ENCODE measurements at regions not wholly inside any gene's neighbourhood (a gene's known extent, or its start where the extent isn't known, plus 50 kb on each side); places are given as distances from the start of the nearest gene placed in this dataset.

DNA sequence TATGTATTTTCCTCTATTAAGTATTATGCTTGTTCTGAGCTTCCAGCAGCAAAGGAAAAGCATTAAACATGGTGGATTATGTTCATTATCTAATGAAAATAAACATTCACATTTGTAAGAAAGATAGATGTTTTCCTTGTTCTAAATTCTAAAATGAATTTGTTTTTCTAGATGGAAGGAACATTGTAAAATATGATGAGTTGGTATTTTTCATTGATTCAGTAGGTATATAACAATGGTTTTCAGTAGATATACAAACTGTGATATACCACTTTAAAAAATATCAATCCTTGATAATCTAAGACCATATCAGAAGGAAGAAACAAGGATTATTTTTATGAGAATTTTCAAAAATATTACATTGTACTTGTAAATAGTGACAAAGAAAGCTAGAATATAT, 290.6 kb upstream of the GOLIM4 start:
- DNase-seq (ENCODE audit: extremely low read depth, insufficient read length): no peak
- H3K36me3 ChIP-seq (ENCODE audit: control insufficient read depth, insufficient read depth, low read length): no peaks in the 10 kb centered on the region
- TF ChIP-seq, protein P1, sequence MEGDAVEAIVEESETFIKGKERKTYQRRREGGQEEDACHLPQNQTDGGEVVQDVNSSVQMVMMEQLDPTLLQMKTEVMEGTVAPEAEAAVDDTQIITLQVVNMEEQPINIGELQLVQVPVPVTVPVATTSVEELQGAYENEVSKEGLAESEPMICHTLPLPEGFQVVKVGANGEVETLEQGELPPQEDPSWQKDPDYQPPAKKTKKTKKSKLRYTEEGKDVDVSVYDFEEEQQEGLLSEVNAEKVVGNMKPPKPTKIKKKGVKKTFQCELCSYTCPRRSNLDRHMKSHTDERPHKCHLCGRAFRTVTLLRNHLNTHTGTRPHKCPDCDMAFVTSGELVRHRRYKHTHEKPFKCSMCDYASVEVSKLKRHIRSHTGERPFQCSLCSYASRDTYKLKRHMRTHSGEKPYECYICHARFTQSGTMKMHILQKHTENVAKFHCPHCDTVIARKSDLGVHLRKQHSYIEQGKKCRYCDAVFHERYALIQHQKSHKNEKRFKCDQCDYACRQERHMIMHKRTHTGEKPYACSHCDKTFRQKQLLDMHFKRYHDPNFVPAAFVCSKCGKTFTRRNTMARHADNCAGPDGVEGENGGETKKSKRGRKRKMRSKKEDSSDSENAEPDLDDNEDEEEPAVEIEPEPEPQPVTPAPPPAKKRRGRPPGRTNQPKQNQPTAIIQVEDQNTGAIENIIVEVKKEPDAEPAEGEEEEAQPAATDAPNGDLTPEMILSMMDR (IDR thresholded peaks at IDR 0.05; ENCODE audit: insufficient read depth, low read length, poor library complexity, severe bottlenecking): no peak
- no peaks in the 10 kb centered on the region for H3K27me3 ChIP-seq (replicated peaks; ENCODE audit: control insufficient read depth, insufficient read depth, low read length)
- no peak overlapping the region for H3K4me3 ChIP-seq (replicated peaks; ENCODE audit: low read depth, low read length)

DNA sequence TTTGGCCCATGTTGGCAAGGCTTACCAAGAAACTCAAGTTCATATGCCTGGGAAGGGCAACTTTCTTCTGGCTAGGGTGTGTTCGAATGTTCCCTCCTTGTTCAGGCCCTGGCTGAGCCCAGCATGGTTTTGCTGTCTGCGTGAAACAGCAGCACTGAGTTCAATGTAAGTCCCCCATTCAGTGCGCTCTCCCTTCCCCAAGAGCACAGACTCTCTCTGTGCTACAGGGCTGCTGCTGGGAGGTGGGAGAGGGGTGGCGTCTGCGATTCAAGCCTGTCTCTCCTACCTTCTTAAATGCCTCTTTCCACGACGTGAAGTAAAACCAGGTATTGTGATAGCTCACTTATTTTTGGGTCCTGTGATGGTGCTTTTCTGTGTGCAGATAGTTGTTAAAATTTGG, 289.3 kb upstream of the GOLIM4 start:
- DNase-seq (ENCODE audit: extremely low read depth, insufficient read length): no peak
- H3K36me3 ChIP-seq (ENCODE audit: control insufficient read depth, insufficient read depth, low read length): no peaks in the 10 kb centered on the region
- H3K27me3 ChIP-seq (replicated peaks; ENCODE audit: control insufficient read depth, insufficient read depth, low read length): no peaks in the 10 kb centered on the region
- TF ChIP-seq, protein P1 (IDR thresholded peaks at IDR 0.05; ENCODE audit: insufficient read depth, low read length, poor library complexity, severe bottlenecking): no peak
- H3K4me3 ChIP-seq (replicated peaks; ENCODE audit: low read depth, low read length): no peak overlapping the region

DNA sequence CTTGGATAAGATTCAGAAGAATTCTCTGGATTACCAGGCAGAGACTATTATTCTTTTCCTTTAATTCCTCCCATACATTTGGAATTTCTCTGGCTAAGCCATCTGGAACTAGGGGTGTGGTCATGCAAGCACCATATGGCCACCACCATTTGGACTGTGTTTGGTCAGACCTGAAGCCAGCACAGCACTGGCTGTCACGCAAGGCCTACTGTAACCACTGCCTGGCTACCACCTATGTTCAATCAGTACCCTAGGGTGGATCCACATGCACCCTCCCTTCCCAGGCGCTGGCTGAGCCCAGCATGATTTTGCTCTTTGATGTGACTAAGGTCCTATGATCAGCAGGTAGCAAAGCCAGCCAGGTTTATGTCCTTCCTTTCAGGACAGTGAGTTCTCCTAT, 287.8 kb upstream of the GOLIM4 start:
- Histone ChIP-seq H3K4me3 (replicated peaks; ENCODE audit: low read depth, low read length) (no peak overlapping the region), H3K36me3 (ENCODE audit: control insufficient read depth, insufficient read depth, low read length) (no peaks in the 10 kb centered on the region), H3K27me3 (replicated peaks; ENCODE audit: control insufficient read depth, insufficient read depth, low read length) (no peaks in the 10 kb centered on the region)
- no peak for DNase-seq (ENCODE audit: extremely low read depth, insufficient read length)
- TF ChIP-seq, protein P1 (IDR thresholded peaks at IDR 0.05; ENCODE audit: insufficient read depth, low read length, poor library complexity, severe bottlenecking): no peak

DNA sequence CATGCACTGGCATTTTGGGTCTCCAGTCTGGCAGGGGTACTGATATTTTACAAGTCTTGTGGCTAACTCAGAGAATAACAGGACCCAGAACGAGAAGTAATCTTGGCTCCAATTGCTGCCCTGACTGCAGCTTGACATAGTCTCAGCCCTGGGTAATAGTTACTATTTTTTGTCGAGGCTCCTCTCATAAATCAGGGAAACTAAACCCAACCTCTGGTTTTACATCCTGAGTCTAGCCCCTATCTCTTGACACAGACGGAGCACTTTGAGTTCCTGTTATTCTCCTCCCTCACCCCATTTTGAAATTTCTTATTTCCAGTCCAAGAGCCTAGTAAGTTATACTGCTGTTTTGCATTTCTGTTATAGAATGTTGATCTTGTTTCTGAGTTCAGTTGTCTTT, 276.1 kb upstream of the GOLIM4 start:
- TF ChIP-seq, protein P1 (IDR thresholded peaks at IDR 0.05; ENCODE audit: insufficient read depth, low read length, poor library complexity, severe bottlenecking): no peak
- H3K36me3 ChIP-seq (ENCODE audit: control insufficient read depth, insufficient read depth, low read length): no peaks in the 10 kb centered on the region
- no peak for DNase-seq (ENCODE audit: extremely low read depth, insufficient read length)

DNA sequence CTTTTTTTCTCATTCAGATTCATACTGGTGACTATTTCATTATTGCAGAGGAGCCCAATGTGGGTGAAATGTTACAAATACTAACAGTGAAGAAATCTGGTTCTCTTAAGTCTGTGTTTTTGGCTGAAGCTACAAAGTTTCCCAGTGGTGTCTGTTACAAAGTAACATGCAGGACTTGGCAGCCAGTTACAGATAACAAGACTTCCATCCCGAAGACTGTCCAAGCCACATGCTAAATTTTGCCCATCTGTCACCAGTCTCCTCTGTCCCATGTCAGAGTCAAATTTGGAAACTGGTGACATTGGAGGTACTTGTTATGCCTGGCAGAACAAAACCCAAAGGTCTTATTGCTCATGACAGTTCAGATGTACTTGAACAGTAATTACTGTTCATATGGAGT, 269.2 kb upstream of the GOLIM4 start:
- TF ChIP-seq, protein P1 (IDR thresholded peaks at IDR 0.05; ENCODE audit: insufficient read depth, low read length, poor library complexity, severe bottlenecking): no peak
- Histone ChIP-seq H3K27me3 (replicated peaks; ENCODE audit: control insufficient read depth, insufficient read depth, low read length) (no peaks in the 10 kb centered on the region), H3K4me3 (replicated peaks; ENCODE audit: low read depth, low read length) (no peak overlapping the region), H3K36me3 (ENCODE audit: control insufficient read depth, insufficient read depth, low read length) (no peaks in the 10 kb centered on the region)
- no peak for DNase-seq (ENCODE audit: extremely low read depth, insufficient read length)

More for the DNA sequence above, 276.1 kb upstream of the GOLIM4 start:
- Histone ChIP-seq H3K27me3 (replicated peaks; ENCODE audit: control insufficient read depth, insufficient read depth, low read length) (no peaks in the 10 kb centered on the region), H3K4me3 (replicated peaks; ENCODE audit: low read depth, low read length) (no peak overlapping the region)

DNA sequence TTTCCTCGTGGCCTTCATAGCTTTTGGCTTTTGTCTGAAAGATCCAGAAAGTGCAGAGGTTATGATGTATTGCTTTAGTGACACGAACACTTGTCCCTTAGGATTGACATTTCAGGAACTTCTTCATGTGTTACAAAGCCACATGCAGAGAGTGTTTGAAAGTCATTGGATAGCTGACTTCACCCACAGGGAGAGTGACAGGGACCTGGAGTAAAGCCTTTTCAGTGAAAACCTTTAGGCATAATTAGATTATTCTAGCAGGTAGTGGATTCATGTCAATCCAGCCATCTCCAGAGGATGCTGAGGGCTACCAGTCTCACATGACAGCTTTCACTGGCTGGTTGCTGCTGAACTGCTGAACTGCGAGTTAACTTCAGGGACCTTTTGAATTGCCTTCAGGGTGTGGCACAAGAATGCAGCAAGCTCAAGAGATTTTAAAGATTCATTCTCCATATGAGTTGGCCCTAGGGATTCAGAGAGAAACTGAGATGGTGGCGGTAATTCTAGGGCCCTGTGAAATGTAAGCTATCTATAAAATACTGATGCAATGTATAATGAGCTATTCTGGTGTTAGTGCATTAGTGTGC, 267.0 kb upstream of the GOLIM4 start:
- H3K4me3 ChIP-seq (replicated peaks; ENCODE audit: low read depth, low read length): no peak overlapping the region
- DNase-seq (ENCODE audit: extremely low read depth, insufficient read length): no peak
- TF ChIP-seq, protein P1 (IDR thresholded peaks at IDR 0.05; ENCODE audit: insufficient read depth, low read length, poor library complexity, severe bottlenecking): no peak
- H3K27me3 ChIP-seq (replicated peaks; ENCODE audit: control insufficient read depth, insufficient read depth, low read length): no peaks in the 10 kb centered on the region
- H3K36me3 ChIP-seq (ENCODE audit: control insufficient read depth, insufficient read depth, low read length): no peaks in the 10 kb centered on the region

All from GM06990 (cell line).